GM18909 (cell line): ENCODE measurements at regions not wholly inside any gene's neighbourhood (a gene's known extent, or its start where the extent isn't known, plus 50 kb on each side); places are given as distances from the start of the nearest gene placed in this dataset.

Source experiments
- ATAC-seq: cut with Tn5 transposase; IDR thresholded peaks from one replicate; pipeline ENCODE4 v1.9.1; 2021; ENCODE audit warnings: mild to moderate bottlenecking; ENCODE audit not compliant: unreplicated experiment, poor library complexity

- ATAC-seq = no peak
Observed at GRCh38 chr12:78746001-78746400, 118.6 kb upstream of the SYT1 start.

GRCh38 chr12:78753058-78753457 lies 111.5 kb upstream of the SYT1 start:
- ATAC-seq = no peak

DNA sequence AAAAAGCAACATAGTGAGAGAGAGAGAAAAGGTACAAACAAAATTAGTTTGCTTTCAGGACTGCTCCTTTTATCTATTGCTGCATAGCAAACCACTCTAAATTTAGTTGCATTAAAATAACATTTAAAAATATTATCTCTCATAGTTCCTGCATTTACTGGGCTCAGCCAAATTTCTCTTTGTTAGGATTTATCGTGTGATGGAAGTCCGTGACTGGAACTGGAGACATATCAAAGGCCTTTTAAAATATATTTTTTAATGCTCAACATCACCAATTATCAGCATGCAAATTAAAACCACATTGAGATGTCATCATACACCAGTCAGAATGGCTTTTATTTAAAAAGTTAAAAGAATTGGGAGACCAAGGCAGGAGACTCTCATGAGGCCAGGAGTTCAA lies 107.6 kb upstream of the SYT1 start:
- no peak for ATAC-seq

GRCh38 chr12:78759367-78759766 lies 105.2 kb upstream of the SYT1 start:
- no peak for ATAC-seq

GRCh38 chr12:78760906-78761305 lies 103.7 kb upstream of the SYT1 start:
- ATAC-seq = no peak

DNA sequence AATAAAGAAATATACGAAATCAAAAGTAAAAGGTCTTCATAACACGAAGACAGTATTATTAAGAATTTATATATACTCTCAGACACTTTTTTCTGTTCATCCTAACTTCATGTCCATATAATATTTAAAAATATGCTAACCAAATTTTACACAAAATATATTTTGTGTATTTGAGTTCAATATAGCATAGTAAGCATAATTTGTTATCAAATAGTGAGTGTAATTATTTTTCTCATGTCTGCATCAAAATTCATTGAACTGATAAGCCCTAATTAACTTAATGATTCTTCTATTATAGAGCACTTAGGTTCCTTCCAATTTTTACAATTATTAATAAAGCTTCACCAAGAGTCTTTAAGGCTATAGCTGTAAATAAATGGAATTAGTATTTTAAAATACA lies 99.7 kb upstream of the SYT1 start:
- ATAC-seq = no peak

GRCh38 chr12:78767264-78767981 lies 97.2 kb upstream of the SYT1 start:
- no peak for ATAC-seq

- ATAC-seq = no peak
Observed at GRCh38 chr12:78778339-78778738, 86.2 kb upstream of the SYT1 start.

GRCh38 chr12:78787576-78787975 lies 77.0 kb upstream of the SYT1 start:
- ATAC-seq = no peak

- ATAC-seq = no peak
Observed at GRCh38 chr12:78790148-78790547, 74.4 kb upstream of the SYT1 start.

DNA sequence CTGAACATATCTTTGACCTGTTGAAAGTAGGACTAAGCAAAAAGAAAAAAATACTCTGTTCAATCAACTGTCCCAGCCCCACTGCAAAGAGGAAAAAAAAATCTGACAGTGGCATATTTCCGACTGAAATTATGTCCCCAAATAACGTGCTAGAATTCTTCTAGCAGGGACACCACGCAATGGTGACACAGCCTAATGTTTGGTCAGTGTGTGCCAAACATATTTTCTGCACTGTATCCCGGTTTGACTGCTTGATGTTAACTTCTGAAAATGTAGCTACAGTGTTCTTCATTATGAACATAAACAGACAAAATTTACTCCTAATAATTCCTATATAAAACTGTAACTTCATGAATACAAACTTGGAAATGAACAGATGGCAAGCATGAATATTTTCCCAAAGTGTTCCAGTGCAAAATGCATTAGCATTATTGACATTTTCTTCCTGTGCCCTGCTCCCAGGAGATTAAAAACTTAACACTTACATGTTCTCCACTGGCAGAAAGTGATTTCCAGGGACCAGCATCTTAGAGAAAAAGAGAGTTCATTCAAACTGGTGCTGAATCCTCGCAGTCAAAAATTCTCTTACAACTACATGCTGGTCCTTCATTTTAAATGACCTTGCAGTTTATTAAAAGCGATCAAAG lies 72.4 kb upstream of the SYT1 start:
- no peak for ATAC-seq

DNA sequence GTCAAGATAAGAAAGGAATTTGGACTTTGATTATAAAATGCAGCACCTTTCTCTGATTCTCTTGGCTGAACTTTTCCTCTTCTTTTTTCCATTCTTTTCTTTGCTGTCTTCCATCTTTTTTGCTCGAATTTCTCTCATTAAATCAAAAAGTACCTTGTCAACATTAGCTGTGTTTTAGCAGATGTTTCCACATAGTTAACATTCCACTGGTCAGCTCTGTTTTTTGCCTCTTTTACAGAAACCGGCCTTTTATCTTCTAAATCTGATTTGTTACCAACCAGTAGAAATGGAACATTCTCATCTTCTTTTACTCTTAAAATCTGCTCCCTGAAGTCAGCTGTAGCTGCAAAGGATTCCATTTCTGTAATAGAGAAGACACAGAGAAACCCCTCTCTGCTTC lies 71.1 kb upstream of the SYT1 start:
- ATAC-seq = no peak

- ATAC-seq = no peak
Observed at GRCh38 chr12:78793982-78794381, 70.6 kb upstream of the SYT1 start.

GRCh38 chr12:78795934-78796445 lies 68.6 kb upstream of the SYT1 start:
- ATAC-seq = no peak

- no peak for ATAC-seq
Observed at GRCh38 chr12:78797196-78797931, 67.2 kb upstream of the SYT1 start.

DNA sequence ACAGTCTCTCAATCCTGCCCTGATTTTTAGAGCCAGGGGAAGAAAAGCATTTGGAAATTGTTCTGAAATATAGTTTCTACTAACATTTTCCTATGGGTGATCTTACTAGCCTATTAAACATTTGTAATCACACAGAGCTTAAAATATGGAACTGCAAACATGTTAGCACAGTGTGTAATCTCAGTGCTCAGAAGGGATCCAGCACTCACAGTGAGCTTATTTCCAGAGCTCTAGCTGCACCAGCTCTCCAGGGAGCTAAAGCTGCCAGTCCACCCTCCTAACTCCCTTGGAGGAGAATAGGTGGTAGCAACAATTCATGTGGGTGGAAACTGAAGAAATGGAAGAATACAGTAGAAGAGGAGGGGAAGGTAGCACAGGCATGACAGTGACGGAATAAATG lies 64.9 kb upstream of the SYT1 start:
- no peak for ATAC-seq

GRCh38 chr12:78802593-78802992 lies 62.0 kb upstream of the SYT1 start:
- ATAC-seq = no peak

GRCh38 chr12:78804262-78804661 lies 60.3 kb upstream of the SYT1 start:
- ATAC-seq = no peak
